Ishikawa (cell line): ENCODE measurements at regions not wholly inside any gene's neighbourhood (a gene's known extent, or its start where the extent isn't known, plus 50 kb on each side); places are given as distances from the start of the nearest gene placed in this dataset.

ENCODE experiments used
- CEBPB ChIP-seq: IDR thresholded peaks from 2 replicates; pipeline ENCODE4 v1.6.1; 2012
- CREB1 ChIP-seq: IDR thresholded peaks from 2 replicates; pipeline ENCODE4 v1.6.1; 2012; ENCODE audit warnings: low read depth
- EGR1 ChIP-seq: IDR thresholded peaks from 2 replicates; pipeline ENCODE4 v1.6.1; 2012
- EP300 ChIP-seq: IDR thresholded peaks from 2 replicates; pipeline ENCODE4 v1.6.1; 2012; ENCODE audit warnings: borderline replicate concordance
- FOXM1 ChIP-seq: IDR thresholded peaks from 2 replicates; pipeline ENCODE4 v1.6.1; 2012; ENCODE audit warnings: low read depth, borderline replicate concordance
- NFIC ChIP-seq: IDR thresholded peaks from 2 replicates; pipeline ENCODE4 v1.6.1; 2012
- RAD21 ChIP-seq: IDR thresholded peaks from 2 replicates; pipeline ENCODE4 v1.6.1; 2012; ENCODE audit warnings: low read depth
- TAF1 ChIP-seq: IDR thresholded peaks from 2 replicates; pipeline ENCODE4 v1.6.1; 2012; ENCODE audit warnings: low read depth, mild to moderate bottlenecking
- TCF12 ChIP-seq: IDR thresholded peaks from 2 replicates; pipeline ENCODE4 v1.6.1; 2012; ENCODE audit warnings: low read depth
- TEAD4 ChIP-seq: IDR thresholded peaks from 2 replicates; pipeline ENCODE4 v1.6.1; 2012
- YY1 ChIP-seq: IDR thresholded peaks from 2 replicates; pipeline ENCODE4 v1.6.1; 2012; ENCODE audit warnings: low read depth
- ZBTB7A ChIP-seq: IDR thresholded peaks from 2 replicates; pipeline ENCODE4 v1.6.1; 2012; ENCODE audit warnings: low read depth
- TF ChIP-seq, protein P1 (sequence below): IDR thresholded peaks from 2 replicates; pipeline ENCODE4 v1.6.1; 2012
- TF ChIP-seq, protein P2 (sequence below): IDR thresholded peaks from 2 replicates; pipeline ENCODE4 v1.6.1; 2012
- TF ChIP-seq, protein P3 (sequence below): IDR thresholded peaks from 2 replicates; pipeline ENCODE4 v1.6.1; 2012; ENCODE audit warnings: low read depth, mild to moderate bottlenecking

DNA sequence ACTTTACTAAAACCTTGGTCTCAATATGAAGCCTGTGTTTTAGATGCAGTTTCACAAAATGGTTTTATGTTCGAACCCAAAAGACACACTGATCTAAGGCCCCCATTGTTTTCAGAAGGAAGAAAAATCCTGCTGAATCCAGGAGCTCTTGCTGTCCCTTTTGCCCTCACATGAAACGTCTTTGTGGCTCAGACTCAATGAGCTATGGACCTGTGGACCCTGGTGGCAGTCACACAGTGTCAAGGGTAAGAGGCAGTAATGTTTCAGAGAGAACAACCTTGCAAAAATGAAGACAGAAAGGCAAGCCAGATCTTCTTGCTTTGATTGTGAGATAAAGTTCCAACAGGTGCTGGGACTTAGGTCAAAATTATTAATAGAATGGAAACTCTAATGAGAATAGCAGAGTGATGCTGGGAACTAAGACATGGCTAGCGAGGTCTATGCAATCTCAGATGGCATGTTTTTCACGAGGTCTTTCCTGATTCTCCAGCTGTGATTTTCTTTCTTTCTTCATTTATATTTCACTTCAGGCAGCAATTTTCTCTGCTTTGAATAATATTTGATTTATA lies 164.9 kb upstream of the SLC38A2 start:
- TF ChIP-seq EP300 (no peak), TCF12 (no peak), ZBTB7A (no peak), CREB1 (no peak), CEBPB (no peak), TEAD4 (no peak), FOXM1 (no peak), EGR1 (no peak), RAD21 (no peak), NFIC (no peak), TAF1 (no peak), YY1 (no peak)
- TF ChIP-seq, protein P1, sequence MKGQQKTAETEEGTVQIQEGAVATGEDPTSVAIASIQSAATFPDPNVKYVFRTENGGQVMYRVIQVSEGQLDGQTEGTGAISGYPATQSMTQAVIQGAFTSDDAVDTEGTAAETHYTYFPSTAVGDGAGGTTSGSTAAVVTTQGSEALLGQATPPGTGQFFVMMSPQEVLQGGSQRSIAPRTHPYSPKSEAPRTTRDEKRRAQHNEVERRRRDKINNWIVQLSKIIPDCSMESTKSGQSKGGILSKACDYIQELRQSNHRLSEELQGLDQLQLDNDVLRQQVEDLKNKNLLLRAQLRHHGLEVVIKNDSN: no peak
- TF ChIP-seq, protein P2, sequence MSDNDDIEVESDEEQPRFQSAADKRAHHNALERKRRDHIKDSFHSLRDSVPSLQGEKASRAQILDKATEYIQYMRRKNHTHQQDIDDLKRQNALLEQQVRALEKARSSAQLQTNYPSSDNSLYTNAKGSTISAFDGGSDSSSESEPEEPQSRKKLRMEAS: no peak
- TF ChIP-seq, protein P3, sequence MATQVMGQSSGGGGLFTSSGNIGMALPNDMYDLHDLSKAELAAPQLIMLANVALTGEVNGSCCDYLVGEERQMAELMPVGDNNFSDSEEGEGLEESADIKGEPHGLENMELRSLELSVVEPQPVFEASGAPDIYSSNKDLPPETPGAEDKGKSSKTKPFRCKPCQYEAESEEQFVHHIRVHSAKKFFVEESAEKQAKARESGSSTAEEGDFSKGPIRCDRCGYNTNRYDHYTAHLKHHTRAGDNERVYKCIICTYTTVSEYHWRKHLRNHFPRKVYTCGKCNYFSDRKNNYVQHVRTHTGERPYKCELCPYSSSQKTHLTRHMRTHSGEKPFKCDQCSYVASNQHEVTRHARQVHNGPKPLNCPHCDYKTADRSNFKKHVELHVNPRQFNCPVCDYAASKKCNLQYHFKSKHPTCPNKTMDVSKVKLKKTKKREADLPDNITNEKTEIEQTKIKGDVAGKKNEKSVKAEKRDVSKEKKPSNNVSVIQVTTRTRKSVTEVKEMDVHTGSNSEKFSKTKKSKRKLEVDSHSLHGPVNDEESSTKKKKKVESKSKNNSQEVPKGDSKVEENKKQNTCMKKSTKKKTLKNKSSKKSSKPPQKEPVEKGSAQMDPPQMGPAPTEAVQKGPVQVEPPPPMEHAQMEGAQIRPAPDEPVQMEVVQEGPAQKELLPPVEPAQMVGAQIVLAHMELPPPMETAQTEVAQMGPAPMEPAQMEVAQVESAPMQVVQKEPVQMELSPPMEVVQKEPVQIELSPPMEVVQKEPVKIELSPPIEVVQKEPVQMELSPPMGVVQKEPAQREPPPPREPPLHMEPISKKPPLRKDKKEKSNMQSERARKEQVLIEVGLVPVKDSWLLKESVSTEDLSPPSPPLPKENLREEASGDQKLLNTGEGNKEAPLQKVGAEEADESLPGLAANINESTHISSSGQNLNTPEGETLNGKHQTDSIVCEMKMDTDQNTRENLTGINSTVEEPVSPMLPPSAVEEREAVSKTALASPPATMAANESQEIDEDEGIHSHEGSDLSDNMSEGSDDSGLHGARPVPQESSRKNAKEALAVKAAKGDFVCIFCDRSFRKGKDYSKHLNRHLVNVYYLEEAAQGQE: no peak

DNA sequence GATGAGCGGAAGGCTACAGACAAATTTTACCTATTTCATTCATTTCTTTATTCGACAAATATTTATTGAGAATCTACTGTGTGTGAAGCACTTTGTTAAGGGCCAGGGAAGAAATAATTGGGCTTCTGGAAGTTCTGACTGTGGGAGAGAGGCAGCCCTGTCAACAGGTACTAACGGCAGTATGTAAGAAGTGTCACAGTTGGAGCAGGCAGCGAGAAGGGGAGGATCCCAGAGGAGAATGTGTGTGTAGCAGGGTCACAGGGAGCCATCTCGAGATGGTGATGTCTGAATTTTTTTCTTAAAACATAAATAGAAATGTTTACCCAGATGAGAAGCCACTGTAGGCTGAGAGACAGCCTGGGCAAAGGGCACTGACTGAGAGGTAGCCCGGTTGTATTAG lies 163.3 kb upstream of the SLC38A2 start:
- no peak for TF ChIP-seq RAD21
- no peak for TF ChIP-seq TCF12
- TF ChIP-seq, protein P2: no peak
- TF ChIP-seq TEAD4: no peak
- no peak for TF ChIP-seq YY1
- TF ChIP-seq, protein P3: no peak
- no peak for TF ChIP-seq FOXM1
- TF ChIP-seq, protein P1: no peak
- TF ChIP-seq ZBTB7A: no peak
- TF ChIP-seq NFIC: no peak
- TF ChIP-seq EGR1: no peak
- TF ChIP-seq CEBPB: no peak
- no peak for TF ChIP-seq TAF1
- TF ChIP-seq CREB1: no peak
- no peak for TF ChIP-seq EP300

DNA sequence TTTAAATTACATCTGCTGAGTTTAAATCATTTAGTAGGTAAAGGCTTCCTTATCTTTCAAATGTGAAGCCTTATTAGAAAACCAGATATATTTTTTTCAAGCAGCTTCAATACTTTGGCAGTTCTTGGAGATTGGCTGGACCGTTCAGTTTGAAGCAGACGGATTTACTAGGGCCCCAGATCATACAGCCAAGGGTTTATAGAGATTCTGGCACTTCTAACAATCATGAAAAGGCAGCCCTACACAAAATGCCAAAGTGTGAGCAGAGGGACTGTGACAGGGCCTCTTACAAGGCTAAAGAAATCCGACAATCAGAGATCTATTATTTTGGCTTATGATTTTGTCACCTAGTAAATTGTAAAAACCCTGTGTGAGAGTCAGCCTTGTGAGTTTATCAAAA lies 162.8 kb upstream of the SLC38A2 start:
- TF ChIP-seq FOXM1 (no peak), TCF12 (no peak)

DNA sequence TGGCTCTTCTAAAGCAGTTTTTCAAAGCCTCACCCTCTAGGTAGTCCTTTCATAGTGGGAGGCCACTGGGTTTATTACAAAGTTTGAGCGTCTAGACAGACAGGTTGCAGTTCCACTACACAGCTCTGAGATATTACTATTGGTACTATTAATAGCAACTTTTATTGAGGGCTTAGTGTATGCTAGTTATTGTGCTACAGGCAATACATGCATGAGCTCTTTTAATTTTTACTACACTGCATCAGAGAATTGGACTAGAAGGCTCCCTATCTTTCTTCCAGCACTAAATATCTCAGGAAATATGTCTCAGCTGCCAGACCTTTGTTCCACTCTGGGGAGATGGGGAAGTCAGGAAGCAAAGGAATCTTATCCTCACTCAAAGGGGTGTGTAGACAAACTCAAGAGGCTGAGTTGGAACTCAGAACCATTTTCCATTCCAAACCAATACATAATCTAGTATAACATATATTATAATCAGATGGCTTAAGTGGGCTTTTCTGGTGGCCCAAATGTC lies 161.8 kb upstream of the SLC38A2 start:
- TF ChIP-seq NFIC (no peak), EGR1 (no peak), RAD21 (no peak), FOXM1 (no peak), TEAD4 (no peak), ZBTB7A (no peak), TCF12 (no peak), CREB1 (no peak), YY1 (no peak), TAF1 (no peak), EP300 (no peak), CEBPB (no peak)
- TF ChIP-seq, protein P2: no peak
- TF ChIP-seq, protein P3: no peak
- TF ChIP-seq, protein P1: no peak
